GM19372 (cell line): ENCODE measurements at regions not wholly inside any gene's neighbourhood (a gene's known extent, or its start where the extent isn't known, plus 50 kb on each side); places are given as distances from the start of the nearest gene placed in this dataset.
"Not testable (repeated sequence)": the region's sequence is repeated elsewhere in the genome, so short reads cannot be mapped to it uniquely, and the experiment has no call there.

Source experiments
- ATAC-seq: cut with Tn5 transposase; IDR thresholded peaks from one replicate; pipeline ENCODE4 v1.9.1; 2021; ENCODE audit warnings: mild to moderate bottlenecking, low read depth, moderate library complexity; ENCODE audit not compliant: unreplicated experiment

- no peak for ATAC-seq
Observed at GRCh38 chr3:144556392-144556791, 584.8 kb downstream of the DIPK2A start.

GRCh38 chr3:144557515-144557914 lies 585.9 kb downstream of the DIPK2A start:
- ATAC-seq: no peak

- ATAC-seq: no peak
Observed at GRCh38 chr3:144564011-144564410, 592.4 kb downstream of the DIPK2A start.

GRCh38 chr3:144566320-144566719 lies 594.7 kb downstream of the DIPK2A start:
- no peak for ATAC-seq

- ATAC-seq: no peak
Observed at GRCh38 chr3:144569651-144570050, 598.0 kb downstream of the DIPK2A start.

- ATAC-seq: no peak
Observed at GRCh38 chr3:144583871-144584270, 612.2 kb downstream of the DIPK2A start.

GRCh38 chr3:144585408-144585807 lies 613.8 kb downstream of the DIPK2A start:
- ATAC-seq: no peak

- ATAC-seq: no peak
Observed at GRCh38 chr3:144585953-144586352, 614.3 kb downstream of the DIPK2A start.

GRCh38 chr3:144586382-144586781 lies 614.8 kb downstream of the DIPK2A start:
- ATAC-seq: no peak

GRCh38 chr3:144590854-144591253 lies 619.2 kb downstream of the DIPK2A start:
- ATAC-seq: no peak

GRCh38 chr3:144593881-144594280 lies 622.3 kb downstream of the DIPK2A start:
- ATAC-seq: no peak

GRCh38 chr3:144620236-144620635 lies 648.6 kb downstream of the DIPK2A start:
- not testable (repeated sequence) for ATAC-seq

- ATAC-seq: no peak
Observed at GRCh38 chr3:144622845-144623244, 651.2 kb downstream of the DIPK2A start.

- ATAC-seq: no peak
Observed at GRCh38 chr3:144624656-144625055, 653.0 kb downstream of the DIPK2A start.

GRCh38 chr3:144626835-144627234 lies 655.2 kb downstream of the DIPK2A start:
- no peak for ATAC-seq

- ATAC-seq: no peak
Observed at GRCh38 chr3:144629381-144629780, 657.8 kb downstream of the DIPK2A start.

- no peak for ATAC-seq
Observed at GRCh38 chr3:144636833-144637232, 665.2 kb downstream of the DIPK2A start.

- no peak for ATAC-seq
Observed at GRCh38 chr3:144638009-144638408, 666.4 kb downstream of the DIPK2A start.

- no peak for ATAC-seq
Observed at GRCh38 chr3:144643771-144644198, 672.2 kb downstream of the DIPK2A start.

GRCh38 chr3:144645300-144645699 lies 673.7 kb downstream of the DIPK2A start:
- ATAC-seq: no peak

GRCh38 chr3:144650380-144650779 lies 678.8 kb downstream of the DIPK2A start:
- ATAC-seq: no peak

GRCh38 chr3:144652573-144652972 lies 681.0 kb downstream of the DIPK2A start:
- no peak for ATAC-seq

- ATAC-seq: no peak
Observed at GRCh38 chr3:144655423-144655822, 683.8 kb downstream of the DIPK2A start.
